ENCODE measurements at regions not wholly inside any gene's neighbourhood (a gene's known extent, or its start where the extent isn't known, plus 50 kb on each side); places are given as distances from the start of the nearest gene placed in this dataset.

DNA sequence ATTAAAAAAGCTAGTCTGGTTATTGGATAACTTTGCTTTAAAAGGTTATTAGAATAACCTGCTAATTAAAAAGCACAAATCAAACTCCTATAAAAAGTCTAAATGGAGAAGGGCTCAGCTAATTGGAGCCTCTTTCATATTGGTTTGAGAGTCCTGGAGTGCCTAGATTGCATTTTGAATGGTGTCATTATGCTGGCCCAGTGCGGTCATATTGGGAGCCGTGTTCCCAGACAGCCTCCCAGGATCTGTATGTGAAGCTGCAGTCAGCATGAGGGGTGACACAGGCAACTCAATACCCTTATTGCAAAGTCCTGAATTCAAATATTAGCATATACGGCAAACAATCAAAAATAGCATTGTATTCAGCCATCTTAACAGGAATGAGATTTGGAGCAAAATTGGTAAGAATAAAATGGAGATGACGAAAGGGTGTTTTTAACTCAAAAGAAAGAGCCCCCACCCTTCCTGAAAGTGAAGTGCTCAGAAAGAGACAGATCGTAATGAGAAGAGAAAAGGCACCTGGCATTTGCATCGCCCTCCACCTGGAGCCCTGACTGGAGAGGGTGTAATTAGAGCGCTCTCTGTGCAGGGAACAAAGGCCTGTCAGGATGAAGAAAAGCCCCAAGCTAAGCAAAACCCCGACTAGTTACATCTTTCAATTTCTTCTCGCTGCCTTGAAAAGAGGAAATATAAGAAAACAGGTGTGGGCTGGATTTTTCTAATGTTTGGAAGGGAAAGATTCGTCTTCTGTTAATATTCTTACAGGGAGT is 621.0 kb upstream of the ADAMTS16 start:
- peak; percentile 90 for ATAC-seq
- 0 out of 2 replicates have a peak, but pooled peaks cover 4% of the 10 kb centered on the region for H3K9me2 ChIP-seq (ENCODE audit: insufficient read depth)
- H3K4me3 ChIP-seq: no peak overlapping the region
- H3F3A ChIP-seq (replicated peaks; ENCODE audit: low read depth): no peaks in the 10 kb centered on the region
- Mint-ChIP-seq H3K27ac (peak overlapping the region; percentile 78; the same call in 1 of the 2 replicates), H3K36me3 (ENCODE audit: low read depth) (no peaks in the 10 kb centered on the region), H3K9me3 (no peaks in the 10 kb centered on the region), H3K27me3 (ENCODE audit: insufficient read depth, low read depth, poor library complexity) (peaks cover 3% of the 10 kb centered on the region), H3K4me3 (no peak overlapping the region), H3K4me1 (peaks cover 18% of the 10 kb centered on the region)
- no peak overlapping the region for H3K4me2 ChIP-seq
- H2AFZ ChIP-seq: no peak overlapping the region
- no peak overlapping the region for H3K27ac ChIP-seq (ENCODE audit: low read depth)
- H4K20me1 ChIP-seq (replicated peaks; ENCODE audit: insufficient read depth): no peaks in the 10 kb centered on the region
- peak; percentile 53 for DNase-seq (ENCODE audit: low spot score)
- H3K4me1 ChIP-seq (ENCODE audit: insufficient read depth): peaks cover 12% of the 10 kb centered on the region; the same call in 1 of the 2 replicates
- TF ChIP-seq, protein P1, sequence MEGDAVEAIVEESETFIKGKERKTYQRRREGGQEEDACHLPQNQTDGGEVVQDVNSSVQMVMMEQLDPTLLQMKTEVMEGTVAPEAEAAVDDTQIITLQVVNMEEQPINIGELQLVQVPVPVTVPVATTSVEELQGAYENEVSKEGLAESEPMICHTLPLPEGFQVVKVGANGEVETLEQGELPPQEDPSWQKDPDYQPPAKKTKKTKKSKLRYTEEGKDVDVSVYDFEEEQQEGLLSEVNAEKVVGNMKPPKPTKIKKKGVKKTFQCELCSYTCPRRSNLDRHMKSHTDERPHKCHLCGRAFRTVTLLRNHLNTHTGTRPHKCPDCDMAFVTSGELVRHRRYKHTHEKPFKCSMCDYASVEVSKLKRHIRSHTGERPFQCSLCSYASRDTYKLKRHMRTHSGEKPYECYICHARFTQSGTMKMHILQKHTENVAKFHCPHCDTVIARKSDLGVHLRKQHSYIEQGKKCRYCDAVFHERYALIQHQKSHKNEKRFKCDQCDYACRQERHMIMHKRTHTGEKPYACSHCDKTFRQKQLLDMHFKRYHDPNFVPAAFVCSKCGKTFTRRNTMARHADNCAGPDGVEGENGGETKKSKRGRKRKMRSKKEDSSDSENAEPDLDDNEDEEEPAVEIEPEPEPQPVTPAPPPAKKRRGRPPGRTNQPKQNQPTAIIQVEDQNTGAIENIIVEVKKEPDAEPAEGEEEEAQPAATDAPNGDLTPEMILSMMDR (conservative IDR thresholded peaks at IDR 0.05; ENCODE audit: low read depth in 2 of 2): no peak
- TF ChIP-seq EZH2phosphoT487 (IDR thresholded peaks at IDR 0.05; ENCODE audit: unreplicated experiment) (no peak), STAT1 (IDR thresholded peaks at IDR 0.05; ENCODE audit: unreplicated experiment) (no peak)
- no peaks in the 10 kb centered on the region for H3K36me3 ChIP-seq (ENCODE audit: insufficient read depth)
- no peaks in the 10 kb centered on the region for H3K27me3 ChIP-seq (ENCODE audit: insufficient read depth)
- H3K79me2 ChIP-seq (replicated peaks; ENCODE audit: insufficient read depth): no peaks in the 10 kb centered on the region

DNA sequence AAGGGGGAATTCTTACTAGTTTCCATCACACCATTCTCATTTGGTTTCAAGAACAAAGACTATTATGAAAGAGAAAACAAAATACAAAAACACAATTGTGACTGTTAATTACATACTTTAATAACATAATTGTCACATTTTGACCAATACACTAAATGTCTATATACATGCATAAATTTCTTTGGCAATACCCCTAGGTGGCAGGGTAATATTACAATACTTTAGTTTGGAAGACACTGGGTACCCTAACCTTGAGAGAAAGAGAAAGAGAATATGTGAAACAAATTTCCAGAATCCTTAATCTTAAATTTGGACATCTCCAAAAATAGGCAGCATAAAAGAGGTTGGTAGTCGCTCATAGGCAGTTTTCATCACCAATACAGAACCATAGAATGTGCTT is 619.6 kb upstream of the ADAMTS16 start:
- ATAC-seq (no peak), DNase-seq (ENCODE audit: low spot score) (no peak)
- Histone ChIP-seq H3K27me3 (ENCODE audit: insufficient read depth) (no peaks in the 10 kb centered on the region), H4K20me1 (replicated peaks; ENCODE audit: insufficient read depth) (no peaks in the 10 kb centered on the region), H3K36me3 (ENCODE audit: insufficient read depth) (no peaks in the 10 kb centered on the region), H3K4me2 (no peak overlapping the region), H3F3A (replicated peaks; ENCODE audit: low read depth) (no peaks in the 10 kb centered on the region), H2AFZ (no peak overlapping the region), H3K4me3 (no peak overlapping the region), H3K27ac (ENCODE audit: low read depth) (no peak overlapping the region), H3K79me2 (replicated peaks; ENCODE audit: insufficient read depth) (no peaks in the 10 kb centered on the region), H3K9me2 (ENCODE audit: insufficient read depth) (0 out of 2 replicates have a peak, but pooled peaks cover 4% of the 10 kb centered on the region), H3K4me1 (ENCODE audit: insufficient read depth) (peaks cover 12% of the 10 kb centered on the region; the same call in 1 of the 2 replicates)
- no peak overlapping the region for H3K4me3 Mint-ChIP-seq
- H3K9me3 Mint-ChIP-seq: no peaks in the 10 kb centered on the region
- H3K4me1 Mint-ChIP-seq: peaks cover 18% of the 10 kb centered on the region
- no peak overlapping the region for H3K27ac Mint-ChIP-seq
- peaks cover 3% of the 10 kb centered on the region for H3K27me3 Mint-ChIP-seq (ENCODE audit: insufficient read depth, low read depth, poor library complexity)
- H3K36me3 Mint-ChIP-seq (ENCODE audit: low read depth): no peaks in the 10 kb centered on the region
- TF ChIP-seq CREB1 (CRISPR knock-in tag; IDR thresholded peaks at IDR 0.05; ENCODE audit: low read depth) (no peak), JUNB (IDR thresholded peaks at IDR 0.05; ENCODE audit: unreplicated experiment) (no peak), EZH2phosphoT487 (IDR thresholded peaks at IDR 0.05; ENCODE audit: unreplicated experiment) (no peak), ZNF331 (CRISPR knock-in tag; IDR thresholded peaks at IDR 0.05; ENCODE audit: low read depth) (no peak), EZH2 (IDR thresholded peaks at IDR 0.05; ENCODE audit: low read depth, unreplicated experiment) (no peak)
- TF ChIP-seq, protein P2, sequence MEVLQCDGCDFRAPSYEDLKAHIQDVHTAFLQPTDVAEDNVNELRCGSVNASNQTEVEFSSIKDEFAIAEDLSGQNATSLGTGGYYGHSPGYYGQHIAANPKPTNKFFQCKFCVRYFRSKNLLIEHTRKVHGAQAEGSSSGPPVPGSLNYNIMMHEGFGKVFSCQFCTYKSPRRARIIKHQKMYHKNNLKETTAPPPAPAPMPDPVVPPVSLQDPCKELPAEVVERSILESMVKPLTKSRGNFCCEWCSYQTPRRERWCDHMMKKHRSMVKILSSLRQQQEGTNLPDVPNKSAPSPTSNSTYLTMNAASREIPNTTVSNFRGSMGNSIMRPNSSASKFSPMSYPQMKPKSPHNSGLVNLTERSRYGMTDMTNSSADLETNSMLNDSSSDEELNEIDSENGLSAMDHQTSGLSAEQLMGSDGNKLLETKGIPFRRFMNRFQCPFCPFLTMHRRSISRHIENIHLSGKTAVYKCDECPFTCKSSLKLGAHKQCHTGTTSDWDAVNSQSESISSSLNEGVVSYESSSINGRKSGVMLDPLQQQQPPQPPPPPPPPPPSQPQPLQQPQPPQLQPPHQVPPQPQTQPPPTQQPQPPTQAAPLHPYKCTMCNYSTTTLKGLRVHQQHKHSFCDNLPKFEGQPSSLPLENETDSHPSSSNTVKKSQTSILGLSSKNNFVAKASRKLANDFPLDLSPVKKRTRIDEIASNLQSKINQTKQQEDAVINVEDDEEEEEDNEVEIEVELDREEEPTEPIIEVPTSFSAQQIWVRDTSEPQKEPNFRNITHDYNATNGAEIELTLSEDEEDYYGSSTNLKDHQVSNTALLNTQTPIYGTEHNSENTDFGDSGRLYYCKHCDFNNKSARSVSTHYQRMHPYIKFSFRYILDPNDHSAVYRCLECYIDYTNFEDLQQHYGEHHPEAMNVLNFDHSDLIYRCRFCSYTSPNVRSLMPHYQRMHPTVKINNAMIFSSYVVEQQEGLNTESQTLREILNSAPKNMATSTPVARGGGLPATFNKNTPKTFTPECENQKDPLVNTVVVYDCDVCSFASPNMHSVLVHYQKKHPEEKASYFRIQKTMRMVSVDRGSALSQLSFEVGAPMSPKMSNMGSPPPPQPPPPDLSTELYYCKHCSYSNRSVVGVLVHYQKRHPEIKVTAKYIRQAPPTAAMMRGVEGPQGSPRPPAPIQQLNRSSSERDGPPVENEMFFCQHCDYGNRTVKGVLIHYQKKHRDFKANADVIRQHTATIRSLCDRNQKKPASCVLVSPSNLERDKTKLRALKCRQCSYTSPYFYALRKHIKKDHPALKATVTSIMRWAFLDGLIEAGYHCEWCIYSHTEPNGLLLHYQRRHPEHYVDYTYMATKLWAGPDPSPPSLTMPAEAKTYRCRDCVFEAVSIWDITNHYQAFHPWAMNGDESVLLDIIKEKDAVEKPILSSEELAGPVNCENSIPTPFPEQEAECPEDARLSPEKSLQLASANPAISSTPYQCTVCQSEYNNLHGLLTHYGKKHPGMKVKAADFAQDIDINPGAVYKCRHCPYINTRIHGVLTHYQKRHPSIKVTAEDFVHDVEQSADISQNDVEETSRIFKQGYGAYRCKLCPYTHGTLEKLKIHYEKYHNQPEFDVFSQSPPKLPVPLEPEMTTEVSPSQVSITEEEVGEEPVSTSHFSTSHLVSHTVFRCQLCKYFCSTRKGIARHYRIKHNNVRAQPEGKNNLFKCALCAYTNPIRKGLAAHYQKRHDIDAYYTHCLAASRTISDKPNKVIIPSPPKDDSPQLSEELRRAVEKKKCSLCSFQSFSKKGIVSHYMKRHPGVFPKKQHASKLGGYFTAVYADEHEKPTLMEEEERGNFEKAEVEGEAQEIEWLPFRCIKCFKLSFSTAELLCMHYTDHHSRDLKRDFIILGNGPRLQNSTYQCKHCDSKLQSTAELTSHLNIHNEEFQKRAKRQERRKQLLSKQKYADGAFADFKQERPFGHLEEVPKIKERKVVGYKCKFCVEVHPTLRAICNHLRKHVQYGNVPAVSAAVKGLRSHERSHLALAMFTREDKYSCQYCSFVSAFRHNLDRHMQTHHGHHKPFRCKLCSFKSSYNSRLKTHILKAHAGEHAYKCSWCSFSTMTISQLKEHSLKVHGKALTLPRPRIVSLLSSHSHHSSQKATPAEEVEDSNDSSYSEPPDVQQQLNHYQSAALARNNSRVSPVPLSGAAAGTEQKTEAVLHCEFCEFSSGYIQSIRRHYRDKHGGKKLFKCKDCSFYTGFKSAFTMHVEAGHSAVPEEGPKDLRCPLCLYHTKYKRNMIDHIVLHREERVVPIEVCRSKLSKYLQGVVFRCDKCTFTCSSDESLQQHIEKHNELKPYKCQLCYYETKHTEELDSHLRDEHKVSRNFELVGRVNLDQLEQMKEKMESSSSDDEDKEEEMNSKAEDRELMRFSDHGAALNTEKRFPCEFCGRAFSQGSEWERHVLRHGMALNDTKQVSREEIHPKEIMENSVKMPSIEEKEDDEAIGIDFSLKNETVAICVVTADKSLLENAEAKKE (CRISPR knock-in tag; IDR thresholded peaks at IDR 0.05): no peak
- TF ChIP-seq, protein P1 (conservative IDR thresholded peaks at IDR 0.05; ENCODE audit: low read depth in 2 of 2): no peak

Measured in GM23338 (cell line).